HG02571 (cell line): ENCODE measurements at regions not wholly inside any gene's neighbourhood (a gene's known extent, or its start where the extent isn't known, plus 50 kb on each side); places are given as distances from the start of the nearest gene placed in this dataset.

Source experiments
- ATAC-seq: cut with Tn5 transposase; IDR thresholded peaks from one replicate; pipeline ENCODE4 v1.9.1; 2021; ENCODE audit warnings: mild to moderate bottlenecking, moderate library complexity; ENCODE audit not compliant: unreplicated experiment

DNA sequence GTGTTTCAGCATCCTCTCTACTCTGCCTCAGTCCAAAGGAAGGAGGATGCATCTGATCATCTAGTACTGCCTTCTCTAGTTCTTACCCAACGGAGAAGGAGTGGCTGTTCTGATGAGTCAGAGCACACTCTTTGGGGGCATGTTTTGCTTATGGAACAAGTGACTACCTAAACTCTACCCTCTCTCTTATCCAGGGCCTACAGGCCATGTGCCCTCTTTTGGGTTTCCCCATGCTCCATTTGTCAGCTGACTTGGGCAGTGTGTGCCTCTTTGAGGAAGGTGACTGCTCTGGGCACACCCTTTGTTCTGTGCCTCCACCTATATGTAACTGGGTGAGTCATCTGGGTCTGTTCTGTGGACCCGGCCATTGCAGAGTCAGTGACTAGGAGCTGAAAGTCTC, 89.6 kb upstream of the BNC2 start:
- ATAC-seq = no peak

DNA sequence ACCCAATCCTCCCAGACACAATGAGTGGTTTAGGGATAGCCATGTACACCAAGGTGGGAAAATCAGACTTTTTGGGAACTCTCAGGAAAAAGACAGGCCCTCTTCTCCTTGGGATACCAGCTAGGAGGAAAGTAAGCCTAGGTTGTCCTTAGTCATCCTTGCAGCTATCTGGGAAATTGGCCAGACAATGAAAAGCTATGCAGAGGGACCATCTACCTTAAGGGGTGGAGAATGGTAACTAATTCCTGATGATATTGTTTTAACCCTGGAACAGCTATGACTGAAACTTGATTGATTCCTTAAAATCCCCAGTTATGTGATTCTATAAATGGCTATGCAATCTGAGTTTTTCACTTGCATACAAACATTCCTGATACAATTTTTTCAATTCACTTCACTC, 88.9 kb upstream of the BNC2 start:
- ATAC-seq = no peak

DNA sequence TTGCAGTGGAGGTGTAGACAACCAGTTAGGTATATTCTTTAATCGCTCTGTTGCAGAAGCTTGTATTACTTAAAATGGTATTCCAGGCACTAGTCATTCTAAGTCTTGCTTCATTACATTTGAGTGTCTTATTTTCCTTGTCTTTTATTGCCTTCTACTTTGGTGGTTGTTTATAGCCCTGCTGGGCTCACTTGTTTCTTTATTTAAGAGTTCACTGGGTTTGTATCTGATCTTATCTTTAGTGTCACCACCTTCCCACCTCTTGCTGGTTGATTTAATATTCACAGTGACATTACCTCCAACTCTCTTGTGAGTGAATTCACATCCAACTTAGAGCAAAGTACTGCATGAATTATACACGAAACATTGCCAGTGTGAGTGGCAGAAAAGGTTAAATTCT, 83.6 kb upstream of the BNC2 start:
- ATAC-seq = no peak

DNA sequence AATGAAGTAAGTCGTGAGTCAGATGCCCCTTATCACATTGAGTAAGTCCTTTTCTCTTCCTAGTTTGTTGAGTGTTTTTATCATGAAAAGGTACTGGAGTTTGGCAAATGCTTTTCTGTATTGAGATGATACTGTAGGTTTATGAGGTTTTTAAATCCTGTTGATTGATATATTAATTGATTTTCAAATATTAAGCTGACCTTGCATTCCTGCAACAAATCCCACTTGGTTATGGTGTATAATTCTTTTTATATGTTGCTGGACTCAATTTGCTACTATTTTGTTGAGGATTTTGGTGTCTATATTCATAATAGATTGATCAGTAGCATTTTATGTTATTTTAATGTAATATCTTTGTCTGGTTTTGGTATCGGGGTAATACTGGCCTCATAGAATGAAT, 81.0 kb upstream of the BNC2 start:
- ATAC-seq = no peak

DNA sequence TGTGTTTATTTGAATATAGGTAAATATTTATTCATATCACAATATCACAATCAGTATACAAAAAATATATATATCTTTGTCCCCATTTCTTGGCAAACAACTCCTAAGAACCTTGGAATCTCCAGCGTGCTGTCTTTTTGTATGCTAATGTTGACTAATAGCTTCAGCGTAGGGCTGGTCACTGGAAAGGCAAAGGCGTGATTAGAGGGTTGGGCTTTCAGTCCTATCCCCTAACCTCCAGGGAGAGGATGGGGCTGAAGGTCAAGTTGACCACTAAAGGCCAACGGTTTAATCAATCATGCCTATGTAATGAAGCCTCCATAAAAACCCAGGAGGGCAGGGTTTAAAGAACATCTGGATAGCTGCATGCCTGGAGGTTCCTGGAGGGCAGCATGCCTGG, 79.6 kb upstream of the BNC2 start:
- ATAC-seq = no peak

DNA sequence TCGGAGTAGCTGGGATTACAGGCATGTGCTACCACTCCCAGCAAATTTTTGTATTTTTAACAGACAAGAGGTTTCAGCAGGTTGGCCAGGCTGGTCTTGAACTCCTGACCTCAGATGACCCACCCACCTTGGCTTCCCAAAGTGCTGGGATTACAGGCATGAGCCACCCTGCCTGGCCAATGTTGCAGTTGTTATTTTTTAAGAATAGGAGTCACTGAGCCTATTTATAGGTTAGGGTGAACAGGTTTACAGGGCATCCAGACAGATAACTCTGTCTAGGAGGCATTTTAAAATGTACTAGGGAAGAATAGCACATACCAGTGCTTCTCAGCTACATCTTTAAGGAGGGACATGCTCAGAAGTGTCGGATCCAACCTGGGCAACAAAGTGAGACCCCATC, 60.1 kb upstream of the BNC2 start:
- no peak for ATAC-seq

DNA sequence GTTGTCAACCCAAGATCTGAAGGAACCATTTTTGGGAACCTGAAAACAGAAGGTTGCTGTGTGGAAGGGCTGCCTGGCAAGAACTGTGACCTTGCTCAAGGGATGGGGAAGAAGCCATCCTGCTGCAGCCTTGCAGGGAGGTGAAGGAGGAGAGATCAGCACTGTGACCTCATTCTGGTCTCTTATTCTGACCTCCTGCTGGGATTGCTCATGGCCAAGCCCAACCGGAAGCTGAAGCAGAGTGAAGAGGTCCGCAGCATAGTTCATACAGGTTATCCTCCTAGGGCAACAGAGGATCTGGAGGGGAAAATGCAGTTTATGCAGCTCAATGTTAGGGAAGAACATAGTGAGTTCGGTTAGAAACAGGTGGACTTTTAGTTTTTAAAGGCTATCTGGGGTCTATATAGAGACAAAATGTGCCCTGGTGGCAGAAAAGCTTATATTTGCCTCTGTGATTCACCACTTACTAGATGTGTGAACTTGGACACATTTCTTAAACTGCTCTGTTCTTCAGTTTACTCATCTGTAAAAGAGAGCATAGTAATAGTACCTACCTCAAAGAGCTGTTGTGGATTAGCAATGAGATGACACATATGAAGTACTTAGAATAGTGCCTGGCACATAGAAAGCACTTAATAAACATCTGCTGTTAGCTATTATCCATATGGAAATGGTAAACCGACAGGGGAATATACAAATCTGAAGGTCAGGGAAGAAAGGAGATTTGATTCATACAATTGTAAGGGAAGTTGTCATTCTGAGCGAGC, 57.9 kb upstream of the BNC2 start:
- no peak for ATAC-seq

DNA sequence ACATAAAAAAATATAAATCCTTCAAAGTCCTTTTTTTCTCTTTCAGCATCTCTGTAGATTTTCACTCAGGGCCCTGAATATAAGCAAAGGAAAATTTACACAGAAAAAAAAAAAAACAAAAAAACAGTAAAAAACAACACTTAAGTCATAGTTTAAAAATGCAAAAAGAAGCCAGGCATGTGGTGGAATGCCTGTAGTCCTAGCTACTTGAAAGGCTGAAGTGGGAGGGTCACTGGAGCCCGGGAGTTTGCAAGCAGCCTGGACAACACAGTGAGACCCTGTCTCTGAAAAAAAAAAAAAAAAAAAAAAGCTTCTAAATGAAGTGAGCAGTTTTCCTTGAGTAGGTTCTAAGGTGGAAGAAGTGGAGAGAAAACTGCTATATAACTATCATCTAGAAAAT, 55.0 kb upstream of the BNC2 start:
- ATAC-seq = no peak

DNA sequence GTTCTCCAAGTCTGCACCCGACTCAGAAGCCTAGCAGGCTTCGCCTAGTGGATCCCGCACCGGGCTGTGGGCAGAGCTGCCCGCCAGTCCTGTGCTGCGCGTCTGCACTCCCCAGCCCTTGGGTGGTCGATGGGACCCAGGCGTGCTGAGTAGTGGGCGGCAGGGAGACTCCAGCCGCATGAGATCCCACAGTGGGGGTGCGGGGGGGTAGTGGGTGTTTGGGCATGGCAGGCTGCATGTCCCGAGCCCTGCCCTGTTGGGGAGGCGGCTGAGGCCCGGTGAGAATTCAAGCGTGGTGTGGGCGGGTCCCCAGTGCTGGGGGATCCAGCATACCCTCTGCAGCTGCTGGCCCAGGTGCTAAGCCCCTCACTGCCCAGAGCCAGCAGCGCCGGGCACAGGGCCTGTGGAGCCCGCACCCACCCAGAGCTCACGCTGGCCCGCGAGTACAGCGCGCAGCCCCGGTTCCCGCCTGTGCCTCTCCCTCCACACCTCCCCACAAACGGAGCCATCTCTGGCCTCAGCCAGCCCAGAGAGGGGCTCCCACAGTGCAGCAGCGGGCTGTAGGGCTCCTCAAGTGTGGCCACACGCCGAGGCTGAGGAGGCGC, 53.9 kb upstream of the BNC2 start:
- no peak for ATAC-seq

DNA sequence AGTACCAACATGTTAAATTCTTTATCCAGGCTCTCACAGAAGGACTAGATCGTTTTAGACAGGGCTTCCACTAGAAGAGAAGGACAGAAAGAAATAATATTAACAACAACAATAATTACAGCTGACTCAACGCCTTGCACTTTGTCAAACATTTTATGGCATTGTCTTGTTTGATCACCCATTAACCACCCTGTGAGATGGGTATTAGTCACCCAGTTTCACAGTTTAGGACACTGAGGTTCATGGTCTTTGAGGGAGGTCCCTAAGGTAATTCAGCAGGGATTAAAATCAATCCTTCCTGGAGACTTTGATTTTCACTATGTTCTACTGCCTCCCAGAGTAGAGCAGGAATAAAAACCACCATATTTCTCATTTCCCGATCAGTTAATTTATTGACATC, 51.4 kb upstream of the BNC2 start:
- ATAC-seq = no peak
